ENCODE measurements at regions not wholly inside any gene's neighbourhood (a gene's known extent, or its start where the extent isn't known, plus 50 kb on each side); places are given as distances from the start of the nearest gene placed in this dataset.
"Not testable (repeated sequence)": the region's sequence is repeated elsewhere in the genome, so short reads cannot be mapped to it uniquely, and the experiment has no call there.

- DNase-seq, result no peak
These were observed 248.5 kb upstream of the LMO3 start for GRCh38 chr12:16854465-16854864.

GRCh38 chr12:16849473-16849872 is 243.5 kb upstream of the LMO3 start:
- DNase-seq, result no peak

GRCh38 chr12:16844875-16845274 is 238.9 kb upstream of the LMO3 start:
- DNase-seq, result no peak

- DNase-seq, result no peak
These were observed 227.5 kb upstream of the LMO3 start for GRCh38 chr12:16833376-16834015.

GRCh38 chr12:16828891-16829290 is 222.9 kb upstream of the LMO3 start:
- DNase-seq, result no peak

- no peak for DNase-seq
These were observed 201.8 kb upstream of the LMO3 start for GRCh38 chr12:16807731-16808130.

- DNase-seq, result no peak
These were observed 190.2 kb upstream of the LMO3 start for GRCh38 chr12:16796168-16796567.

- DNase-seq, result peak; percentile 4
These were observed 183.3 kb upstream of the LMO3 start for GRCh38 chr12:16789204-16789790.

- no peak for DNase-seq
These were observed 182.7 kb upstream of the LMO3 start for GRCh38 chr12:16788506-16789203.

- DNase-seq, result no peak
These were observed 180.0 kb upstream of the LMO3 start for GRCh38 chr12:16785953-16786352.

- DNase-seq, result no peak
These were observed 179.6 kb upstream of the LMO3 start for GRCh38 chr12:16785524-16785923.

- not testable (repeated sequence) for DNase-seq
These were observed 163.2 kb upstream of the LMO3 start for GRCh38 chr12:16769129-16769528.

GRCh38 chr12:16766736-16767135 is 160.8 kb upstream of the LMO3 start:
- DNase-seq, result no peak

GRCh38 chr12:16763901-16764300 is 157.9 kb upstream of the LMO3 start:
- DNase-seq, result no peak

- DNase-seq, result no peak
These were observed 151.0 kb upstream of the LMO3 start for GRCh38 chr12:16756833-16757555.

GRCh38 chr12:16730772-16731171 is 124.8 kb upstream of the LMO3 start:
- no peak for DNase-seq

GRCh38 chr12:16726879-16727278 is 120.9 kb upstream of the LMO3 start:
- no peak for DNase-seq

GRCh38 chr12:16719713-16720416 is 113.9 kb upstream of the LMO3 start:
- no peak for DNase-seq

GRCh38 chr12:16716928-16717327 is 111.0 kb upstream of the LMO3 start:
- DNase-seq, result no peak

GRCh38 chr12:16692099-16692498 is 86.1 kb upstream of the LMO3 start:
- no peak for DNase-seq

- DNase-seq, result no peak
These were observed 85.7 kb upstream of the LMO3 start for GRCh38 chr12:16691624-16692023.

GRCh38 chr12:16688200-16688599 is 82.2 kb upstream of the LMO3 start:
- no peak for DNase-seq
